BJ (cell line): ENCODE measurements at regions not wholly inside any gene's neighbourhood (a gene's known extent, or its start where the extent isn't known, plus 50 kb on each side); places are given as distances from the start of the nearest gene placed in this dataset.
"Not testable (repeated sequence)": the region's sequence is repeated elsewhere in the genome, so short reads cannot be mapped to it uniquely, and the experiment has no call there.

Source experiments
- CTCF ChIA-PET: fragments of 350-600 bp; formaldehyde crosslinking; extraction: SDS; loops from one replicate; lab custom pipeline; 2021; ENCODE audit warnings: antibody characterized with exemption, inconsistent platforms; lab: Yijun Ruan, JAX
- POLR2A ChIA-PET: fragments of 300-600 bp; sonication (Branson Sonifier 250); formaldehyde crosslinking; extraction: SDS; loops from one replicate; lab custom pipeline; 2021; ENCODE audit warnings: antibody characterized with exemption; lab: Charles Lee
- DNase-seq: peaks from one replicate; pipeline ENCODE4 v3.0.0-alpha.2; 2011; ENCODE audit warnings: low read depth
- H3K27me3 ChIP-seq: 2 replicates; pipeline ENCODE4 v1.6.0; 2011; ENCODE audit warnings: low read length; ENCODE audit not compliant: control insufficient read depth, insufficient read depth
- H3K36me3 ChIP-seq: 2 replicates; pipeline ENCODE4 v1.5.1; 2011; ENCODE audit warnings: low read length; ENCODE audit not compliant: control insufficient read depth, insufficient read depth
- H3K4me3 ChIP-seq: 2 replicates; pipeline ENCODE4 v1.5.1; 2011; ENCODE audit warnings: low read depth, mild to moderate bottlenecking, control low read depth, low read length
- CTCF ChIP-seq: IDR thresholded peaks from 2 replicates; pipeline ENCODE4 v1.5.1; 2011; ENCODE audit warnings: low read depth, mild to moderate bottlenecking, control low read depth, inconsistent platforms, low read length, moderate library complexity; ENCODE audit not compliant: insufficient read depth

- no peaks in the 10 kb centered on the region for H3K27me3 ChIP-seq
- POLR2A ChIA-PET, result no interaction called here
- DNase-seq, result no peak
- no peak overlapping the region for H3K4me3 ChIP-seq
- CTCF ChIA-PET, result no interaction called here
- H3K36me3 ChIP-seq, result no peaks in the 10 kb centered on the region
- TF ChIP-seq CTCF, result no peak
Observed at GRCh38 chr12:112711507-112711906, 80.0 kb upstream of the RPH3A start.

GRCh38 chr12:112712751-112713150 lies 78.8 kb upstream of the RPH3A start:
- H3K27me3 ChIP-seq, CTCF ChIA-PET, POLR2A ChIA-PET, DNase-seq, H3K4me3 ChIP-seq, H3K36me3 ChIP-seq: not testable (repeated sequence)

DNA sequence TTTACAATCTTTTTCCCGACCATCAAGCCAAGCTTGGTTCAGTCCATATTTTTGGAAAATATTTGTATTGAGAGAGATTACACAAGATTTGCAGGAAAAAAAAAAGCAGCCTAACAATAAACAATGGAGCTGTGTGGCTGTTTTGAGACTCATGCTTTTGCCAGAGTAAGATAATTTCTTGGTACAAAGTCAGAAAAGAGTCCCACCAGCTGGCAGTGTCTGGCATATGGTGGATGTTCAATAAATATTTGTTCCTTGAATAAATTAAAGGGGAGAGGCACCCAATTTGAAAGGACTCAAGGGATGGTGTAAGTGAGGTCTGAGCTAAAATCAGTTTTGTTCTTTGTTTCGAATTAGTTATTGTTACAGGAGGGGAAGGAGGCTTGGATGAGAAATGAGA lies 78.1 kb upstream of the RPH3A start:
- Histone ChIP-seq H3K36me3 (no peaks in the 10 kb centered on the region), H3K4me3 (no peak overlapping the region), H3K27me3 (no peaks in the 10 kb centered on the region)
- TF ChIP-seq CTCF, result no peak
- ChIA-PET CTCF (no interaction called here), POLR2A (no interaction called here)
- no peak for DNase-seq

GRCh38 chr12:112714166-112714710 lies 77.3 kb upstream of the RPH3A start:
- CTCF ChIA-PET, result no interaction called here
- POLR2A ChIA-PET, result no interaction called here
- no peak for DNase-seq

GRCh38 chr12:112716099-112717093 lies 75.2 kb upstream of the RPH3A start:
- POLR2A ChIA-PET, result no interaction called here

More at GRCh38 chr12:112714166-112714710, 77.3 kb upstream of the RPH3A start:
- Histone ChIP-seq H3K27me3 (no peaks in the 10 kb centered on the region), H3K4me3 (no peak overlapping the region), H3K36me3 (no peaks in the 10 kb centered on the region)
- TF ChIP-seq CTCF, result no peak

More at GRCh38 chr12:112716099-112717093, 75.2 kb upstream of the RPH3A start:
- no peak for TF ChIP-seq CTCF
- no peaks in the 10 kb centered on the region for H3K36me3 ChIP-seq
- H3K4me3 ChIP-seq, result no peak overlapping the region
- CTCF ChIA-PET, result no interaction called here
- DNase-seq, result no peak
- no peaks in the 10 kb centered on the region for H3K27me3 ChIP-seq
